Ectodermal cell (in vitro differentiated cells): ENCODE measurements at regions not wholly inside any gene's neighbourhood (a gene's known extent, or its start where the extent isn't known, plus 50 kb on each side); places are given as distances from the start of the nearest gene placed in this dataset.
"Not testable (repeated sequence)": the region's sequence is repeated elsewhere in the genome, so short reads cannot be mapped to it uniquely, and the experiment has no call there.

Source experiments
- H3K27ac ChIP-seq: 2 replicates; pipeline ENCODE4 v1.7.0; 2013; ENCODE audit warnings: mild to moderate bottlenecking, low read depth, low read length; ENCODE audit not compliant: insufficient read depth, poor library complexity, severe bottlenecking
- H3K27me3 ChIP-seq: 2 replicates; pipeline ENCODE4 v1.7.0; 2013; ENCODE audit warnings: mild to moderate bottlenecking, low read length; ENCODE audit not compliant: insufficient read depth, control insufficient read depth, poor library complexity, severe bottlenecking
- H3K36me3 ChIP-seq: one replicate; pipeline ENCODE4 v1.7.0; 2013; ENCODE audit warnings: low read length; ENCODE audit not compliant: control insufficient read depth, insufficient read depth
- H3K4me1 ChIP-seq: one replicate; pipeline ENCODE4 v1.7.0; 2013; ENCODE audit warnings: low read length; ENCODE audit not compliant: control insufficient read depth, insufficient read depth
- H3K4me3 ChIP-seq: 2 replicates; pipeline ENCODE4 v1.7.0; 2013; ENCODE audit warnings: low read depth, low read length, control low read depth; ENCODE audit not compliant: insufficient read depth
- H3K9me3 ChIP-seq: 2 replicates; pipeline ENCODE4 v1.7.0; 2013; ENCODE audit warnings: mild to moderate bottlenecking, low read length, moderate library complexity; ENCODE audit not compliant: control insufficient read depth
- WGBS, 2 experiments: methylation state at CpG; one replicate each; pipeline ENCODE4 v1.1.7; 2013; ENCODE audit warnings: missing lambda C conversion rate in 2 of 2; 5-methylcytosine and 5-hydroxymethylcytosine counted together

DNA sequence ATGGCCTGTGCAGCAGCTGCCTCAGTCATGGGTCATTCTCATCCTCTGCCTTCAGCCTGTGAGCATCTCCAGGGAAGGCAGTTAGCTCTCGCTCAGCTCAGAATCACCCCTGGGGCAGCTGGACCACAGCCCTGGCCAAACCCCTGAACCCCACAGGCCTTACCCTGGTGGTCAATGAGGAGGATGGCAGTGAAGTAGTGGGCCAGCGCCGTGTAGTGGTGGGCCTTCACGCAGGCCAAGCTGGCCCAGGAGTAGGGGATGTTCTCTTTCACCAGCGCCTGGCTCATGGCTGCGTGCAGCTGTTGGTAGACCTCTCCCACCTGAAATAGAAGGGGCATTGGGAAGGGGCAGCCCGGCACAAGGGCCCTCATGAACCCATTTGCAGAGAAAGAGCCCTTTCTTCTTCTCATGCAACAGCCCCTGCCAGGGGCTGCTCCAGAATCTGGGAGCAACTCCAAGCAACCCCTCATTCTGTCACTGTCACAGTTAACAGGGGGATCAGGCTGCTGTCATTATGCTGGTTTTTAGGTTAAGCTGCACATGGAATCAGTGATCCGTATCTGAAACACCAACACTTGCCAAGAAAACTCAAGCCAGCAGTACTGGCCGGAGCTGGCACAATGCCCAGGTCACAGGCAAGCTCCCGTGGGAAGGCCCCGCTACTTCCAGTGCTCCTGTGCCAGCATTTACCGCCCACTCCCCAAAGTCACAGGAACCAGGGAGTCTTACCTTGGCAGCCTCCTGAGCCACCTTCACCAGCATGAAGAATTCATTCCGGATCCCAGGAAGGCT lies 290.2 kb downstream of the GOLGA6L6 start:
- H3K27ac ChIP-seq, H3K4me1 ChIP-seq, H3K36me3 ChIP-seq, H3K27me3 ChIP-seq, H3K4me3 ChIP-seq: not testable (repeated sequence)
- peaks cover 22% of the 10 kb centered on the region for H3K9me3 ChIP-seq
- WGBS, 2 experiments: 83 to 84% methylated on average over 13 of the region's 13 CpGs

- not testable (repeated sequence) for H3K4me3 ChIP-seq, H3K36me3 ChIP-seq, H3K27me3 ChIP-seq, H3K27ac ChIP-seq, H3K4me1 ChIP-seq
- H3K9me3 ChIP-seq: peaks cover 23% of the 10 kb centered on the region
- WGBS, 2 experiments: 74 to 77% methylated on average over 3 of the region's 3 CpGs
Observed at GRCh38 chr15:20250206-20250605, 291.4 kb downstream of the GOLGA6L6 start.

- H3K4me1 ChIP-seq, H3K27me3 ChIP-seq, H3K36me3 ChIP-seq, H3K27ac ChIP-seq, H3K4me3 ChIP-seq: not testable (repeated sequence)
- 79 to 82% methylated on average over 2 of the region's 2 CpGs for WGBS, 2 experiments
- H3K9me3 ChIP-seq: peaks cover 23% of the 10 kb centered on the region
Observed at GRCh38 chr15:20249677-20249970, 292.0 kb downstream of the GOLGA6L6 start.

- not testable (repeated sequence) for H3K36me3 ChIP-seq, H3K27ac ChIP-seq
Observed at GRCh38 chr15:20248434-20248833, 293.2 kb downstream of the GOLGA6L6 start.

GRCh38 chr15:20247137-20247536 lies 294.5 kb downstream of the GOLGA6L6 start:
- 66 to 72% methylated on average over 6 of the region's 6 CpGs for WGBS, 2 experiments
- H3K27ac ChIP-seq, H3K4me1 ChIP-seq, H3K27me3 ChIP-seq, H3K4me3 ChIP-seq, H3K36me3 ChIP-seq: not testable (repeated sequence)
- peaks cover 25% of the 10 kb centered on the region for H3K9me3 ChIP-seq

More at GRCh38 chr15:20248434-20248833, 293.2 kb downstream of the GOLGA6L6 start:
- H3K4me3 ChIP-seq, H3K4me1 ChIP-seq, H3K27me3 ChIP-seq: not testable (repeated sequence)
- 81 to 83% methylated on average over 4 of the region's 4 CpGs for WGBS, 2 experiments
- peaks cover 23% of the 10 kb centered on the region for H3K9me3 ChIP-seq

DNA sequence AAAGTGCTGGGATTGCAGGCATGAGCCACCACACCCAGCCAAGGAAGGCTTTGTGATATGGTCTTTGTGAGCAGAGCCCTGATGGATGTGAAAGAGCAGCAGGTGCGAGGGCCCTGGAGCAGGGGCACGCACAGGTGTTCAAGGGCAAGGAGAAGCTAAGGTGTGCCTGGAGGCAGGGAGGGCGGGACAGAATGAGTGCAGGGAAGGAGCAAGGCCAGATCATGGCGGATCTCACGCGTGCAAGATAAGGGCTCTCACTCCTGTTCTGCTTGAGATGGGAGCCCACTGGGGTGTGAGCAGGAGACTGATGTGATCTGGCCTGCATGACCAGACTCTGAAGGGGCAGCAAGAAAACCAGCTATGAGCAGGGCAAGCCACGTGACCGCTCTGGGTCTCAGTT lies 295.0 kb downstream of the GOLGA6L6 start:
- H3K4me3 ChIP-seq, H3K27ac ChIP-seq, H3K4me1 ChIP-seq, H3K27me3 ChIP-seq, H3K36me3 ChIP-seq: not testable (repeated sequence)
- peaks cover 20% of the 10 kb centered on the region for H3K9me3 ChIP-seq
- WGBS, 2 experiments: 71 to 74% methylated on average over 8 of the region's 8 CpGs

DNA sequence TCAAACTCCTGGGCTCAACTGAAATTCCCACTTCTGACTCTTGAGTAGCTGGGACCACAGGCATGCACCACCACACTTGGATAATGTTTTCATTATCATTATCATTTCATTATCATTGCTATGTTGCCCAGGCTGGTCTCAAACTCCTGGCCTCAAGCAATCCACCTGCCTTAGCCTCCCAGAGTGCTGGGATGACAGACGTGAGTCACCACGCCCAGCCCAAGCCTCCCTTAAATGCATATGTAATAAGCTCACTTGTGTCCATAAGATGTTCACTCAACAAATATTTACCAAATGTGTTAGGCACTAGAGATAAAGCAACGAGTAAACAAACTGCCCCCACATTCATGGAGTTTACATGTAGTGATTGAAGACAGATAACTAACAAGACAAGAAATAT lies 295.7 kb downstream of the GOLGA6L6 start:
- H3K9me3 ChIP-seq: peaks cover 16% of the 10 kb centered on the region
- H3K27me3 ChIP-seq, H3K27ac ChIP-seq, H3K4me3 ChIP-seq, H3K36me3 ChIP-seq, H3K4me1 ChIP-seq: not testable (repeated sequence)
- 68 to 79% methylated on average over 3 of the region's 3 CpGs for WGBS, 2 experiments

DNA sequence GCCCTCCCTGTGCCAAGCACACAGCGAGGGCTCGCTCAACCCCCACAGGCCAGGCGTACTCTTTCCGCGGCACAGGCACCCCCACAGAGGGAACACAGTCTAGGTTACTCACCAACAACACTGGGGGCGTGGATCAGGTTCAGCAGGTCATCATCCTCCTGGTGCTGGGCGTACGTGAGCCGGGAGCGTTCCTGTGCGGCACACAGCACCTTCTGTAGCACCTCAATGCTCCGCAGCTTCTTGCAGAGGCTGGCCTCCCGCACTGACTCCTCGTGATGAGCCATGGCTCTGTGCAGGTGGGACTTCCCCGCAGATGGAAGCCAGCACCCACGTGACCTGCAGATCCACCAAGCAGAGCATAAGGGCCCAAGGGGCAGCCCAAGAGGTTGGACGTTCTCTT lies 296.8 kb downstream of the GOLGA6L6 start:
- not testable (repeated sequence) for H3K27ac ChIP-seq, H3K4me1 ChIP-seq, H3K27me3 ChIP-seq, H3K4me3 ChIP-seq, H3K36me3 ChIP-seq
- WGBS, 2 experiments: 83 to 84% methylated on average over 17 of the region's 17 CpGs
- H3K9me3 ChIP-seq: peaks cover 14% of the 10 kb centered on the region

GRCh38 chr15:20243486-20244240 lies 297.9 kb downstream of the GOLGA6L6 start:
- whole genome bisulfite sequencing, 2 experiments: 69% methylated on average over 12 of the region's 12 CpGs
- H3K9me3 ChIP-seq: peaks cover 12% of the 10 kb centered on the region
- H3K36me3 ChIP-seq, H3K4me1 ChIP-seq, H3K27me3 ChIP-seq, H3K4me3 ChIP-seq, H3K27ac ChIP-seq: not testable (repeated sequence)

- H3K9me3 ChIP-seq: not testable (repeated sequence)
Observed at GRCh38 chr15:20240366-20240917, 301.2 kb downstream of the GOLGA6L6 start.

More at GRCh38 chr15:20240366-20240917, 301.2 kb downstream of the GOLGA6L6 start:
- not testable (repeated sequence) for H3K27me3 ChIP-seq, H3K4me3 ChIP-seq, H3K4me1 ChIP-seq, H3K36me3 ChIP-seq, H3K27ac ChIP-seq
- WGBS, 2 experiments: 77 to 79% methylated on average over 14 of the region's 14 CpGs
